IPS DF 19.7 (cell line): ENCODE measurements at regions not wholly inside any gene's neighbourhood (a gene's known extent, or its start where the extent isn't known, plus 50 kb on each side); places are given as distances from the start of the nearest gene placed in this dataset.
"Not testable (repeated sequence)": the region's sequence is repeated elsewhere in the genome, so short reads cannot be mapped to it uniquely, and the experiment has no call there.

ENCODE experiments used
- DNase-seq: peaks from one replicate; pipeline ENCODE4 v3.0.0-alpha.2; 2013; ENCODE audit warnings: low read depth, low spot score

GRCh38 chr12:22810036-22810435, 185.1 kb downstream of the ETNK1 start:
- DNase-seq, result no peak

GRCh38 chr12:22812531-22812930, 187.6 kb downstream of the ETNK1 start:
- no peak for DNase-seq

DNA sequence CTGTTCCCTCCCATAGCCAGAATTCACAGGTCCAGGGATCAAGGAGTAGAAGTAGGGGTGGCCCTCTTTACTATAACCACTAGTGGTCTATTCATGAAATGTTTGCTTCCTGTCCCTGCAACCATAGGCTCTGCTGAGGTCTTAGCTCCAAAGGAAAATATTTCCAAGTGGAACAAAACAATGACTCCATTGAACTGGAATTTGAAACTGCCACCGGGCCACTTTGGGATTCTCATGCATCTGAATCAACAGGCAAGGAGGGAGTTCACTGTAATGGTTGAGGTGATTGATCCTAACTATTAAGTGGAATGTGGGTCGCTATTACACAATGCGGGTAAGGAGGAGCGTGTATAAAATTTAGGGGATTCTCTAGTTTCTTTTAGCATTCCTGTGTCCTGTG, 197.0 kb downstream of the ETNK1 start:
- no peak for DNase-seq

DNA sequence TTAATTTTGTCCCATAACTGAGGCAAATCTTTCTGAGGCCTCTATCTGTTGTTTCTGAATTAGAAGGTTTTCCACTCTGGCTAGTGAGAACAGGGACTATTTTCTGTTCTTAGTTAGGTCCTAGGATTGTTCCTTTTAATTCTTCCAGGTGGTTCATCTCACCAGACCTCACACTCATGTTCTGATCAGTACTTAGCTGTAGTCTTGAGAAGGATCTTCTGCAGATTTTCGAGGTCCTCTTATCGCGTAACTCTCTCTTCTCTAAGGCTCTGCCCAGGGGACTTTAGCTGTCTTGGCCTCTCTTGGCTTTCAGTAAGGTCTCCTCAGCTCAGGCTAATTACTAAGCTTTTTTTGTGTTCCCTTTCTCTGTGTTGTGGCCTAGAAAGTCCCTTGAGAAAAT, 201.1 kb downstream of the ETNK1 start:
- DNase-seq, result no peak

- DNase-seq, result not testable (repeated sequence)
These were observed 201.5 kb downstream of the ETNK1 start for GRCh38 chr12:22826446-22826981.

DNA sequence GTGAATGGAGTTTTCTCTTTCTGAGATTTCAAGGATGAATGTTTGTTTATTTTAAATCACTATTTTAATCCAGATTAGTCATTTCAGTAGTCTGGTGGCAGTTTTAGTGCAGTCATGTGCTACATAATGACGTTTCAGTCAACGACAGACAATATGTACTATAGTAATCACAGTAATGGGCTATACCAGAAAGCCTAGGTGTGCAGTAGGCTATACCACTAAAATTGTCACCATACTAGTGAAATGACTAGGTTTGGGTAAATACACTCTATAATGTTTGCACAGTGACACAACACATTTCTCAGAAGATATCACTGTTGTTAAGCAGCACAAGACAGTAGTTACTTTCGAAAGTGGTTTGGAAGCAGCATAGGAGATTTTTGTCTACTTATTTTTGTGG, 203.1 kb downstream of the ETNK1 start:
- DNase-seq, result no peak

DNA sequence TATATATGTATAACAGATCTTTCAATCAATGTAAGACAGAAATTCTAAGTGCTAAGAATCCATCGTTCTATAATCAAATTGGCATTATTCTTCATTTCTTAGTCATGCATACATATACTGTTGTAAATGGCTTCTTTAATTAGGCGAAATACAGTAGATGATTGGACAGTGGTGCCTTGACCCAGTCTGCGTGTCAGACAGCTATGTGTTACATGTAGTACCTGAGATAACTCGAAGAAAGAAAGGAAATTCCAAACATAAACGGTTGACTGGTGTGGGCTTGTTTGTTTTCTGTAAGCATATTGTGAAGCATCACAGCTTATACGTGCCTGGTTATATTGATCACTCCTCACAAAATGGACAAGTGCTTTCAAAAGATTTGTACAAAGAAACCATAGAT, 210.5 kb downstream of the ETNK1 start:
- DNase-seq, result no peak

DNA sequence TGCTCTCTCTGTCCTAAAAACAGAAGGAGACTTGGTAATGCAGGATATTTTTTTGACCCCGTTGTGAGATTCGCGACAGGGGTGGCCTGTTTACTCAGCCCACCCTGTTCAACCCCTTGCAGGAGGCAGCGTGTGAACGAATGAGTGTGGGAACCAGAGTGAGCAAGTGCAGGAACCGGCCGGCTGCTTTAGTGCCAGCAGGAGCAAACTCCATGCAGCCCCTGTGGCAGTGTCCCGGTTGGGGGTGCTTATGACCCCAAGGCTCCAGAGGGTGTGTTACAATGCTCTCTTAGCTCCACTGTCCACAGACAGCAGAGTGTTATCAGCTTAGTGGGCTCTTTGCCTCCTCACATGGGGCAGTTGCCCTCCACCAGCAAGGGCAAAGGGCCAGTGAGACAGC, 225.2 kb downstream of the ETNK1 start:
- no peak for DNase-seq

GRCh38 chr12:22851532-22851931, 226.6 kb downstream of the ETNK1 start:
- DNase-seq, result no peak

DNA sequence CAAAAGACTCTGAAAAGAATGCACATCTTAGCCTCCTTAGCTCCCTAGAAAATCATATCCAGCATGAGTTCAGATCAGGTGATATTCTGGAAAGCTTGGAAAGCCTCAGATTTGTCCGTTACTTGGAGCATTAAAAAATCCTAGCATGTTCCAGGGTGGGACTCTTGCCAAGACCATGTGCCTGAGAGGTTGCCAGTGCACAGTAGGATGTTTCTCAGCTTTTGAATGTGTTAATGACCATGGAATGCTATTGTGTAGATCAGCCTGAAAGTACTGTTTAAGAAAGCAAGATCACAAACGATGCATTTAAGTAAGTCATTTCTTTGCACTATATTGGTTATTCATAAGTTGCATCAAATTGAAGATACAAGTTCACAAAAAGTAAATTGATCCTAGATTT, 230.5 kb downstream of the ETNK1 start:
- no peak for DNase-seq

DNA sequence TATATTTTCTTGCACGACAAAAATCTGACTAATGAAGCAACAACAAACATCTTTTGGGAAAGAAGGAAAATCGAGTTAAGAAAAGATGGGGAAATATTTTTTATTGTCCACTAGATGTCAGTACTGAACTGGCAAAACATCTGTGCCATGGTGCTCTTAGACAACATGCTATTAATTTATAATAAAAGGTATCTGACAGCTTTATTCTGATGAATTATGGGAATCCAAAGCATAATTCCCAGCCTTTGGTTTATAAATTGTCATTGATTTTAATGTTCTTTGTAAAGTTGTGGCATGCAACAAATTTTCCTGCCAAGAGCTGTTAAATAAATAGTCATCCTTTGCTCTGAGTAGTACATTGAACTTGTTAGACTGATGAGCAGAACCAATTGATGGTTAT, 231.2 kb downstream of the ETNK1 start:
- no peak for DNase-seq

GRCh38 chr12:22858849-22859570, 234.0 kb downstream of the ETNK1 start:
- no peak for DNase-seq

DNA sequence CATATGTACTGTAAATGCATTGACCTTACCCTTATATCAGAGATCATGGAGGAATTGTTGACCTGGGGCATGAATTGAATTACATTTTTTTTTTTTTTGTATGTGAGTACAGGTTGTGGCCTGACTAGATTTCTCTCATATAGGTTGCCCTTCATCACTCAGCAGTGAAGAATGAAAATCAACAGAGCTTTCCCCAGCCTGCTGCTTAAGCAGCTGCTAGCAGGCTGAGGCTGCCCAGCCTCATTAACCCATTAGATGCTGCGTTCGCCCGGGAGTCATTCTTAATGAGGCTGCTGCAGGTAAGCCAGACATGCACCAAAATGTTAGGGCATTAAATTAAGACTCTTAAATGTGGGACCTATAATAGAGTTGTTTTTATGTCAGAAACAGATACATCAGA, 236.0 kb downstream of the ETNK1 start:
- DNase-seq, result no peak

DNA sequence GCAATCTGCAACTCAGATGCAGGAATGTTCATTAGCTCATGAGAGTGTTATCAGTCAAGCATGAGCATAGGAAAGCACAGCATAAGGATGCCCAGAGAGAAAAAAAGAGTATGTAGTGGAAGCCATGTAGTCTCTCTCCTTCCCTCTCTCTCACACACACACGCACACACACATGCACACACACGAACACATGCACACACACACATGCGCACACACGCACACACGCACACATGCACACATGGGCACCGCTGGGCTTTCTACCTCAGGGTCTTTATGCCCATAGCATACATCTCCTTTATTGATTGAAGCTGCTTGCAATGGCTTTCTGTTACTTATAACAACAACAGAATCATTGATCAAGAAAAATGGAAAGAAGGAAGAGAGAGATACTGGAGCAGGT, 240.9 kb downstream of the ETNK1 start:
- no peak for DNase-seq

DNA sequence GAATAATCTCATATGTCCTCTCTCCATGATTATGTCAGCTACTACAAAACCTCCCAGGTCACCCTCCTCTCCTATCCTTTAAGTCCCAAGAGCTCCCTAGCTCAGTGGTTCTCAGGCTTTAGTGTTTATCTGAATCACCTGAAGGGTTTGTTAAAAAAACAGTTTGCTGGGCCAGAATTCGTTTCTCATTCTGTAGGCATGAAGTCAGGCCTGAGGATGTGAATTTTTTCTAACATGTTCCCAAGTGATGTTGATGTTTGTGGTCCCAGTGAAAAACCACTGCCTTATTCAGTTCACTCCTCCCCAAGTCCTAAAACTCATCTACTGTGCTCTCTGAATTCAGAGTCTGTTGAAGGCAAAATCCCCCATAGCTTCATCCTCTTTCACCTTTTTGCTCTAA, 241.4 kb downstream of the ETNK1 start:
- DNase-seq, result no peak

DNA sequence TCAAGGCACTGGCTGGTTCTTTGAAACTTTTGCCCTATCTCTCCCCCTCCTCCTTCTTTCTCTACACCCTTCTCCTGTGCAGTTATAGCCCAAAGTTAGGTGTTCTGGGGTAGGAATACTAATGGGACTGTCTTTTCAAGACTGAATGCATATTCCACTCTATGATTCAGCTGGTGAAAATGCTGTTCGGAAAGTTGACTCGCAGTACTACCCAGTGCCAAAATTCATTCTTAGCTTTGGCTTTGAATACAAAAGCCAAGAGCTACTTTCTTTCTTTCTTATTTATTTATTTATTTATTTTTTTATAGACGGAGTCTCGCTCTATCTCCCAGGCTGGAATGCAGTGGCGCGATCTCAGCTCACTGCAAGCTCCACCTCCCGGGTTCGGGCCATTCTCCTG, 249.2 kb downstream of the ETNK1 start:
- DNase-seq, result no peak

DNA sequence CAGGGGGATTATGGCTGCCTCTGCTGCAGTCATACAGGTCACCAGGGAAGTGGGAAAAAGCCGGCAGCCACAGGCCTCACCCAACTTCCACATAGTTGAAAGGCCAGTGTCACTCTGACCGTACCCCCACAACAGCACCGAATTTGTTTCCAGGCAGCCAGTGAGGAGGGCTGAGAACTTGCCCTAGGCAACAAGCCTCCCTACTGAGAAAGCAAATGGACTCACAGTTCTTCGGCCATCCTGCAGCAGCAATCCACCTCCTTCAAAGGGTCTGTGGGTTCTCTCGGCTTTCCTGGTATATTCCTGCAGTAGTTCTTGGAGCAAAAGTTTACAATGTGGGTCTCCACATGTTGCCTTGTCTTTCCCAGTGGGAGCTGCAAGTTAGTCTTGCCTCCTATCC, 251.3 kb downstream of the ETNK1 start:
- DNase-seq, result no peak

- no peak for DNase-seq
These were observed 254.2 kb downstream of the ETNK1 start for GRCh38 chr12:22879203-22879602.

GRCh38 chr12:22880331-22880730, 255.4 kb downstream of the ETNK1 start:
- no peak for DNase-seq

DNA sequence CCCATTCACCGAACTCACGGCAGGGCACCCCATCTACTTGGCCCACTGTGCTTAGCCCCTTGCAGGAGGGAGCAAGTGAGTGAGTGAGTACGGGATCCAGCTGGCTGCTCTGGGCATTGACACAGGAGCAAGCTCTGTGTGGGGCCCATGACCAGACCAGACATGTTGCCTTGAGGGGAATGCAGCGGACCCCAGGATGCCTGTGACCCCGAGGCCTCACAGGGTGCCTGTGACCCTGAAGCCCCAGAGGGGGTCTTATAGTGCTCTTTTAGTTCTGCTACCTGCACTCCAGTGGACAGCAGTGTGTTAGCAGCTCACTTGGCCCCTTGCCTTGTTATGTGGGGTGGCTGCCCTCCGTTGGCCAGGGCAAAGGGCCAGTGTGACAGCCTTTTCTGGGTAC, 255.8 kb downstream of the ETNK1 start:
- no peak for DNase-seq

GRCh38 chr12:22881878-22882385, 257.0 kb downstream of the ETNK1 start:
- DNase-seq, result no peak

- no peak for DNase-seq
These were observed 257.6 kb downstream of the ETNK1 start for GRCh38 chr12:22882559-22882958.

DNA sequence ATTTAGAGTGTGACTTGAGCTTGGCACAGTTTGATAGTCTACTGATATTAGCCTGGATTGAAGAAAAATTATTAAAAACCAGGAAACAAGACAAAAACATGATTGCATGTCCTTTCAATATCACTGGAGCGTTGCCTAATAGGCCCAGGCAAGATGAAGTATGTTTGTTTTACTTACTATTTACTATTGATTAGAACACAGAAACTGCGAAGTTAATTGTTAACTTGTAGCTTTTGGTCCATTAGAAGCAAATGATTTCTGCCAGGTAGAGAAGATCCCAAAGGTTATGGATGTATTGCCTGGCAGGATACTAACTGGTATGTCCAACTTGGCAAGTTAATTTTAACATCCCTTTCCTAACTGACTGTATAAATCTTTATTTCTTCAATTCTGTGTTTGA, 268.9 kb downstream of the ETNK1 start:
- no peak for DNase-seq

GRCh38 chr12:22899184-22899583, 274.2 kb downstream of the ETNK1 start:
- no peak for DNase-seq
